ENCODE measurements at regions not wholly inside any gene's neighbourhood (a gene's known extent, or its start where the extent isn't known, plus 50 kb on each side); places are given as distances from the start of the nearest gene placed in this dataset.

DNA sequence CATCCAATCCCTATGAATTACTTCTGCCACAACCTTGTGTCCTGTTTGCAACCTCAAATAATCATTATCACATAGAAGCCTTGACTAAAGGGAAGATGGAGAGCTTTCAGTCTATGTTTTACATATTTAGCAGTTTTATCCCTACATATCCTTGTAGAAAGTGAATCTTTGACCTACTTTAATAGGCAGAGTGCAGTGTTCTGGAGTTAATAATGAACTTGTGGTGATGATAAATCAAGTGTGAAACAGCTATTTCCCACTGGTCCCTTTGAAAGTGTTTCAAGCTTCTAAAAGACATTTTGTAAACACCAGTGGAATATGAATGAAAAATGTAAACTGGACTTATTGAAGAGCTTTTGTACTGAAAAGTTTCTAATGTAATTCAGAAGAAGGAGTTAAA, 406.7 kb downstream of the GABRG2 start:
- no peaks in the 10 kb centered on the region for H3K36me3 ChIP-seq (ENCODE audit: control insufficient read depth, insufficient read depth, low read length)
- H3K9me3 ChIP-seq (ENCODE audit: control insufficient read depth, insufficient read depth, low read depth, low read length), result no peaks in the 10 kb centered on the region
- H3K4me1 ChIP-seq (ENCODE audit: control insufficient read depth, extremely low read depth, insufficient read depth, low read length), result no peaks in the 10 kb centered on the region
- no peaks in the 10 kb centered on the region for H4K20me1 ChIP-seq (ENCODE audit: control insufficient read depth, extremely low read depth, insufficient read depth, low read length)
- H3K27ac ChIP-seq (ENCODE audit: insufficient read depth, low read length), result no peak overlapping the region
- no peak for DNase-seq (ENCODE audit: low read depth in 2 of 2)
- H3K9ac ChIP-seq (ENCODE audit: insufficient read depth, low read length), result no peak overlapping the region
- no peak overlapping the region for H3K4me3 ChIP-seq (replicated peaks in 1 of 4; ENCODE audit: control extremely low read depth in 1 of 4, insufficient read depth in 1 of 4, low read depth in 3 of 4, low read length in 4 of 4)
- no peaks in the 10 kb centered on the region for H3K27me3 ChIP-seq (ENCODE audit: control insufficient read depth, insufficient read depth, low read length)
- no peak overlapping the region for H2AFZ ChIP-seq (ENCODE audit: low read length)
- TF ChIP-seq, protein P1, sequence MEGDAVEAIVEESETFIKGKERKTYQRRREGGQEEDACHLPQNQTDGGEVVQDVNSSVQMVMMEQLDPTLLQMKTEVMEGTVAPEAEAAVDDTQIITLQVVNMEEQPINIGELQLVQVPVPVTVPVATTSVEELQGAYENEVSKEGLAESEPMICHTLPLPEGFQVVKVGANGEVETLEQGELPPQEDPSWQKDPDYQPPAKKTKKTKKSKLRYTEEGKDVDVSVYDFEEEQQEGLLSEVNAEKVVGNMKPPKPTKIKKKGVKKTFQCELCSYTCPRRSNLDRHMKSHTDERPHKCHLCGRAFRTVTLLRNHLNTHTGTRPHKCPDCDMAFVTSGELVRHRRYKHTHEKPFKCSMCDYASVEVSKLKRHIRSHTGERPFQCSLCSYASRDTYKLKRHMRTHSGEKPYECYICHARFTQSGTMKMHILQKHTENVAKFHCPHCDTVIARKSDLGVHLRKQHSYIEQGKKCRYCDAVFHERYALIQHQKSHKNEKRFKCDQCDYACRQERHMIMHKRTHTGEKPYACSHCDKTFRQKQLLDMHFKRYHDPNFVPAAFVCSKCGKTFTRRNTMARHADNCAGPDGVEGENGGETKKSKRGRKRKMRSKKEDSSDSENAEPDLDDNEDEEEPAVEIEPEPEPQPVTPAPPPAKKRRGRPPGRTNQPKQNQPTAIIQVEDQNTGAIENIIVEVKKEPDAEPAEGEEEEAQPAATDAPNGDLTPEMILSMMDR (conservative IDR thresholded peaks at IDR 0.05 in 1 of 2, IDR thresholded peaks at IDR 0.05 in 1 of 2; ENCODE audit: low read depth in 1 of 2, low read length in 2 of 2), result no peak
- TF ChIP-seq EZH2 (IDR thresholded peaks at IDR 0.05; ENCODE audit: low read length, missing control alignments), result no peak
- no peaks in the 10 kb centered on the region for H3K79me2 ChIP-seq (ENCODE audit: control insufficient read depth, insufficient read depth, low read length)
- H3K4me2 ChIP-seq (ENCODE audit: extremely low read depth, insufficient read depth, low read length), result no peak overlapping the region

DNA sequence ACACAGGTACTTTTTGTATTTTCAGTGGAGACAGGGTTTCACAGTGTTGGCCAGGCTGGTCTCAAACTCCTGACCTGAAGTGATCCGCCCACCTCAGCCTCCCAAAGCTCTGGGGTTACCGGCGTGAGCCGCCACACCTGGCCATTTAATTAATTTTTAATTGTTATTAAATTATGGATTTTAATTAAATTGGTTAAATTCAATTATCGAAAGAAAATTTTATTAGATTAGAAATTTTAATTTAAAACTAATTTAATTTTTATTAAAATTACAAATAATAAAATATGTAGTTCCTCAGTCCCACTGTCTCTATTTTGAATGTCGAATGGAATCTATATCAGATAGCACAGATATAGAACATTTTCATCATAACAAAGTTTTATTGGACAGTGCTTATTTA, 416.5 kb downstream of the GABRG2 start:
- no peak overlapping the region for H3K4me3 ChIP-seq (replicated peaks in 1 of 4; ENCODE audit: control extremely low read depth in 1 of 4, insufficient read depth in 1 of 4, low read depth in 3 of 4, low read length in 4 of 4)
- H3K36me3 ChIP-seq (ENCODE audit: control insufficient read depth, insufficient read depth, low read length), result no peaks in the 10 kb centered on the region
- TF ChIP-seq, protein P1 (conservative IDR thresholded peaks at IDR 0.05 in 1 of 2, IDR thresholded peaks at IDR 0.05 in 1 of 2; ENCODE audit: low read depth in 1 of 2, low read length in 2 of 2), result no peak
- TF ChIP-seq EZH2 (IDR thresholded peaks at IDR 0.05; ENCODE audit: low read length, missing control alignments), result no peak
- H3K4me2 ChIP-seq (ENCODE audit: extremely low read depth, insufficient read depth, low read length), result no peak overlapping the region
- no peak overlapping the region for H3K27ac ChIP-seq (ENCODE audit: insufficient read depth, low read length)
- no peaks in the 10 kb centered on the region for H3K4me1 ChIP-seq (ENCODE audit: control insufficient read depth, extremely low read depth, insufficient read depth, low read length)
- H3K27me3 ChIP-seq (ENCODE audit: control insufficient read depth, insufficient read depth, low read length), result no peaks in the 10 kb centered on the region
- no peaks in the 10 kb centered on the region for H3K79me2 ChIP-seq (ENCODE audit: control insufficient read depth, insufficient read depth, low read length)
- no peaks in the 10 kb centered on the region for H3K9me3 ChIP-seq (ENCODE audit: control insufficient read depth, insufficient read depth, low read depth, low read length)
- no peak for DNase-seq (ENCODE audit: low read depth in 2 of 2)
- H2AFZ ChIP-seq (ENCODE audit: low read length), result no peak overlapping the region
- H4K20me1 ChIP-seq (ENCODE audit: control insufficient read depth, extremely low read depth, insufficient read depth, low read length), result no peaks in the 10 kb centered on the region
- no peak overlapping the region for H3K9ac ChIP-seq (ENCODE audit: insufficient read depth, low read length)

DNA sequence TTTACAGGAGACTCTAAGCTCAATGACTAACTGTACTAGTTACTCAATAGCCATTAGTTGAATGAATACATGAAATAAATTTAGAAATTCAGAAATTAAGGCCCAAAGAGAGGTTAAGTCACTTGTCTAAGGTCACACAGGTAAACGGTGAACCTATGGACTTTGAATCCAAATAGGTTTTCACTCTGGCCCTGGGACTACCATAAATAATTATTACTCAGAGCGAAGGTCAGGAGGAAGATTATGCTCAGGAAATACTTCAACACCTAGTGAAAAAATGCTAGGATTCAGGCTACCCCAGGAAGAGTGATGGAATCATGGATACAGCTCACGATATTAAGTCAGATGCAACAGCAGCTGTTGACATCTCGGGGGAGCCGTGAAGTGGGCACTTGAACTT, 417.4 kb downstream of the GABRG2 start:
- Histone ChIP-seq H3K4me1 (ENCODE audit: control insufficient read depth, extremely low read depth, insufficient read depth, low read length) (no peaks in the 10 kb centered on the region), H3K4me3 (replicated peaks in 1 of 4; ENCODE audit: control extremely low read depth in 1 of 4, insufficient read depth in 1 of 4, low read depth in 3 of 4, low read length in 4 of 4) (no peak overlapping the region), H3K9me3 (ENCODE audit: control insufficient read depth, insufficient read depth, low read depth, low read length) (no peaks in the 10 kb centered on the region), H3K4me2 (ENCODE audit: extremely low read depth, insufficient read depth, low read length) (no peak overlapping the region), H3K79me2 (ENCODE audit: control insufficient read depth, insufficient read depth, low read length) (no peaks in the 10 kb centered on the region), H3K36me3 (ENCODE audit: control insufficient read depth, insufficient read depth, low read length) (no peaks in the 10 kb centered on the region), H3K27me3 (ENCODE audit: control insufficient read depth, insufficient read depth, low read length) (no peaks in the 10 kb centered on the region), H3K27ac (ENCODE audit: insufficient read depth, low read length) (no peak overlapping the region), H3K9ac (ENCODE audit: insufficient read depth, low read length) (no peak overlapping the region), H2AFZ (ENCODE audit: low read length) (no peak overlapping the region), H4K20me1 (ENCODE audit: control insufficient read depth, extremely low read depth, insufficient read depth, low read length) (no peaks in the 10 kb centered on the region)
- no peak for DNase-seq (ENCODE audit: low read depth in 2 of 2)
- TF ChIP-seq, protein P1 (conservative IDR thresholded peaks at IDR 0.05 in 1 of 2, IDR thresholded peaks at IDR 0.05 in 1 of 2; ENCODE audit: low read depth in 1 of 2, low read length in 2 of 2), result no peak
- no peak for TF ChIP-seq EZH2 (IDR thresholded peaks at IDR 0.05; ENCODE audit: low read length, missing control alignments)
